Naive thymus-derived CD4-positive, alpha-beta T cell (primary cell): ENCODE measurements at regions not wholly inside any gene's neighbourhood (a gene's known extent, or its start where the extent isn't known, plus 50 kb on each side); places are given as distances from the start of the nearest gene placed in this dataset.
A peak's percentile ranks its signal among the peaks of the same experiment; 100 is the strongest.

ENCODE experiments used
- ATAC-seq: fragments of 150-1000 bp; cut with Tn5 transposase; 2 replicates; pipeline ENCODE4 v1.10.0; 2021; ENCODE audit warnings: mild to moderate bottlenecking, moderate library complexity
- CTCF ChIA-PET: fragments of 350-600 bp; sonication (Branson Sonifier 250); formaldehyde crosslinking; loops from one replicate; lab custom pipeline; 2021; ENCODE audit warnings: antibody characterized with exemption; lab: Charles Lee
- POLR2A ChIA-PET: fragments of 350-600 bp; sonication (Branson Sonifier 250); formaldehyde crosslinking; loops from one replicate; lab custom pipeline; 2021; ENCODE audit warnings: antibody characterized with exemption, inconsistent platforms; lab: Charles Lee
- DNase-seq, 9 donors: peaks; one replicate each; pipeline versions ENCODE4 v3.0.0 to v3.0.0-alpha.2; 2020 to 2022; ENCODE audit warnings: mixed read lengths in 1 of 9
- H3K27ac ChIP-seq: one replicate; pipeline ENCODE4 v1.7.0; 2013; ENCODE audit warnings: mild to moderate bottlenecking, low read depth, low read length, moderate library complexity
- H3K27me3 ChIP-seq, 2 donors: one replicate each; pipeline ENCODE4 v1.7.0; 2013; ENCODE audit warnings: low read length in 2 of 2, mild to moderate bottlenecking in 2 of 2, moderate library complexity in 2 of 2; ENCODE audit not compliant: control insufficient read depth in 2 of 2, insufficient read depth in 2 of 2
- H3K36me3 ChIP-seq, 3 experiments: 1 replicate in 2 of 3; 2 replicates in 1 of 3; pipeline ENCODE4 v1.7.0; 2013; ENCODE audit warnings: low read length in 3 of 3, mild to moderate bottlenecking in 3 of 3, moderate library complexity in 1 of 3; ENCODE audit not compliant: insufficient read depth in 3 of 3, control insufficient read depth in 2 of 3
- H3K4me1 ChIP-seq, 2 donors: one replicate each; pipeline ENCODE4 v1.7.0; 2013; ENCODE audit warnings: low read length in 2 of 2, mild to moderate bottlenecking in 2 of 2, moderate library complexity in 1 of 2; ENCODE audit not compliant: control insufficient read depth in 2 of 2, insufficient read depth in 2 of 2
- H3K4me3 ChIP-seq: 2 replicates; pipeline ENCODE4 v1.7.0; 2013; ENCODE audit warnings: mild to moderate bottlenecking, low read length
- H3K9me3 ChIP-seq, 3 experiments: 1 replicate in 2 of 3; 2 replicates in 1 of 3; pipeline ENCODE4 v1.7.0; 2013; ENCODE audit warnings: low read length in 3 of 3; ENCODE audit not compliant: control insufficient read depth in 2 of 3
- H3K27ac Mint-ChIP-seq, 9 donors: one replicate each; pipeline ENCODE4 v1.8.0; 2020 to 2022; ENCODE audit warnings: mixed read lengths in 9 of 9, mild to moderate bottlenecking in 8 of 9, moderate library complexity in 5 of 9, inconsistent platforms in 2 of 9
- H3K27me3 Mint-ChIP-seq, 5 donors: one replicate each; pipeline ENCODE4 v1.8.0; 2021 to 2022; ENCODE audit warnings: mixed read lengths in 5 of 5, mild to moderate bottlenecking in 1 of 5
- H3K36me3 Mint-ChIP-seq, 5 donors: one replicate each; pipeline ENCODE4 v1.8.0; 2020 to 2022; ENCODE audit warnings: mixed read lengths in 5 of 5, mild to moderate bottlenecking in 3 of 5, inconsistent platforms in 1 of 5
- H3K4me1 Mint-ChIP-seq, 7 donors: one replicate each; pipeline ENCODE4 v1.8.0; 2020 to 2022; ENCODE audit warnings: mixed read lengths in 7 of 7, mild to moderate bottlenecking in 3 of 7, inconsistent platforms in 1 of 7
- H3K4me3 Mint-ChIP-seq, 10 donors: one replicate each; pipeline ENCODE4 v1.8.0; 2020 to 2022; ENCODE audit warnings: mild to moderate bottlenecking in 10 of 10, mixed read lengths in 10 of 10, moderate library complexity in 6 of 10, inconsistent platforms in 2 of 10
- H3K9me3 Mint-ChIP-seq, 11 donors: one replicate each; pipeline ENCODE4 v1.8.0; 2020 to 2022; ENCODE audit warnings: mixed read lengths in 11 of 11, mild to moderate bottlenecking in 4 of 11, inconsistent platforms in 1 of 11, moderate library complexity in 1 of 11
- intact Hi-C, 2 donors: fragments of 100-400 bp; cut with micrococcal nuclease; formaldehyde crosslinking; loops; one replicate each; pipeline ENCODE4 v1.15.1; 2023

GRCh38 chr2:168380500-168380899 lies 75.6 kb upstream of the CERS6 start:
- H3K27ac ChIP-seq = no peak overlapping the region
- DNase-seq (no peak), ATAC-seq (no peak)
- H3K4me3 ChIP-seq = no peak overlapping the region
- Mint-ChIP-seq H3K27me3 (peaks cover 0 to 11% (median 0%) of the 10 kb centered on the region in 5 donors), H3K36me3 (peaks cover 0 to 13% (median 2%) of the 10 kb centered on the region in 5 donors), H3K4me1 (peaks cover 0 to 9% (median 3%) of the 10 kb centered on the region in 7 donors), H3K4me3 (no peak overlapping the region), H3K9me3 (peaks cover 0 to 28% (median 8%) of the 10 kb centered on the region in 11 donors), H3K27ac (no peak overlapping the region)
- peaks cover 0 to 10% of the 10 kb centered on the region in 2 donors for H3K4me1 ChIP-seq
- H3K36me3 ChIP-seq = no peaks in the 10 kb centered on the region
- H3K9me3 ChIP-seq = no peaks in the 10 kb centered on the region
- no peaks in the 10 kb centered on the region for H3K27me3 ChIP-seq
- CTCF ChIA-PET = no interaction called here
- POLR2A ChIA-PET = no interaction called here
- intact Hi-C loops = no loop called here

GRCh38 chr2:168392024-168392423 lies 64.0 kb upstream of the CERS6 start:
- no peak overlapping the region for H3K4me3 Mint-ChIP-seq
- CTCF ChIA-PET = no interaction called here

GRCh38 chr2:168392797-168393196 lies 63.3 kb upstream of the CERS6 start:
- Histone ChIP-seq H3K4me1 (no peaks in the 10 kb centered on the region), H3K9me3 (no peaks in the 10 kb centered on the region), H3K27me3 (no peaks in the 10 kb centered on the region), H3K27ac (no peak overlapping the region), H3K4me3 (no peak overlapping the region), H3K36me3 (no peaks in the 10 kb centered on the region)
- Mint-ChIP-seq H3K36me3 (no peaks in the 10 kb centered on the region), H3K27me3 (peaks cover 0 to 29% (median 0%) of the 10 kb centered on the region in 5 donors), H3K27ac (peak overlapping the region in 1 of 9 donors; percentile 44), H3K9me3 (peaks cover 0 to 7% (median 4%) of the 10 kb centered on the region in 11 donors), H3K4me1 (no peaks in the 10 kb centered on the region), H3K4me3 (no peak overlapping the region)
- intact Hi-C loops = no loop called here
- no peak for DNase-seq
- ATAC-seq = no peak
- CTCF ChIA-PET = no interaction called here
- POLR2A ChIA-PET = no interaction called here

More at GRCh38 chr2:168392024-168392423, 64.0 kb upstream of the CERS6 start:
- POLR2A ChIA-PET = no interaction called here
- peaks cover 0 to 4% (median 0%) of the 10 kb centered on the region in 5 donors for H3K36me3 Mint-ChIP-seq
- no peaks in the 10 kb centered on the region for H3K4me1 Mint-ChIP-seq
- no peak for DNase-seq
- H3K27me3 Mint-ChIP-seq = peaks cover 0 to 36% (median 0%) of the 10 kb centered on the region in 5 donors
- intact Hi-C loops = no loop called here
- H3K36me3 ChIP-seq = no peaks in the 10 kb centered on the region
- H3K27me3 ChIP-seq = no peaks in the 10 kb centered on the region
- no peak overlapping the region for H3K27ac ChIP-seq
- H3K9me3 ChIP-seq = no peaks in the 10 kb centered on the region
- H3K4me3 ChIP-seq = no peak overlapping the region
- H3K9me3 Mint-ChIP-seq = peaks cover 0 to 14% (median 6%) of the 10 kb centered on the region in 11 donors
- ATAC-seq = no peak
- H3K4me1 ChIP-seq = no peaks in the 10 kb centered on the region
- no peak overlapping the region for H3K27ac Mint-ChIP-seq

- Histone ChIP-seq H3K27me3 (no peaks in the 10 kb centered on the region), H3K4me3 (no peak overlapping the region), H3K36me3 (no peaks in the 10 kb centered on the region), H3K9me3 (no peaks in the 10 kb centered on the region), H3K27ac (no peak overlapping the region), H3K4me1 (no peaks in the 10 kb centered on the region)
- Mint-ChIP-seq H3K27ac (no peak overlapping the region), H3K36me3 (no peaks in the 10 kb centered on the region), H3K27me3 (peaks cover 0 to 28% (median 0%) of the 10 kb centered on the region in 5 donors), H3K9me3 (peaks cover 0 to 11% (median 2%) of the 10 kb centered on the region in 11 donors), H3K4me1 (no peaks in the 10 kb centered on the region), H3K4me3 (no peak overlapping the region)
- intact Hi-C loops = no loop called here
- DNase-seq (no peak), ATAC-seq (no peak)
- ChIA-PET POLR2A (no interaction called here), CTCF (no interaction called here)
Observed at GRCh38 chr2:168394262-168394661, 61.8 kb upstream of the CERS6 start.

GRCh38 chr2:168396131-168396530 lies 59.9 kb upstream of the CERS6 start:
- Mint-ChIP-seq H3K4me3 (no peak overlapping the region), H3K27ac (no peak overlapping the region), H3K36me3 (peaks cover 0 to 2% (median 0%) of the 10 kb centered on the region in 5 donors), H3K4me1 (no peaks in the 10 kb centered on the region), H3K9me3 (peaks cover 0 to 16% (median 2%) of the 10 kb centered on the region in 11 donors), H3K27me3 (peaks cover 0 to 25% (median 0%) of the 10 kb centered on the region in 5 donors)
- Histone ChIP-seq H3K4me3 (no peak overlapping the region), H3K4me1 (no peaks in the 10 kb centered on the region), H3K27me3 (no peaks in the 10 kb centered on the region), H3K27ac (no peak overlapping the region), H3K36me3 (no peaks in the 10 kb centered on the region), H3K9me3 (no peaks in the 10 kb centered on the region)
- ATAC-seq = no peak
- intact Hi-C loops = no loop called here
- ChIA-PET POLR2A (interaction anchor here (0.7 kb wide), 1 partner anchor 37 kb away, joined by 3 read pairs; no protein-coding TSS in a partner anchor), CTCF (no interaction called here)
- DNase-seq = no peak

- Mint-ChIP-seq H3K36me3 (peaks cover 0 to 5% (median 0%) of the 10 kb centered on the region in 5 donors), H3K4me3 (no peak overlapping the region), H3K9me3 (peaks cover 0 to 16% (median 2%) of the 10 kb centered on the region in 11 donors), H3K27ac (no peak overlapping the region), H3K4me1 (peaks cover 0 to 6% (median 0%) of the 10 kb centered on the region in 7 donors), H3K27me3 (peaks cover 0 to 28% (median 0%) of the 10 kb centered on the region in 5 donors)
- ATAC-seq (no peak), DNase-seq (no peak)
- no peak overlapping the region for H3K4me3 ChIP-seq
- no peaks in the 10 kb centered on the region for H3K27me3 ChIP-seq
- H3K9me3 ChIP-seq = no peaks in the 10 kb centered on the region
- ChIA-PET POLR2A (no interaction called here), CTCF (no interaction called here)
- intact Hi-C loops = no loop called here
- no peaks in the 10 kb centered on the region for H3K36me3 ChIP-seq
- no peaks in the 10 kb centered on the region for H3K4me1 ChIP-seq
- H3K27ac ChIP-seq = no peak overlapping the region
Observed at GRCh38 chr2:168397629-168398028, 58.4 kb upstream of the CERS6 start.

- ATAC-seq (no peak), DNase-seq (no peak)
- H3K27me3 Mint-ChIP-seq = peaks cover 0 to 37% (median 0%) of the 10 kb centered on the region in 5 donors
- H3K4me1 ChIP-seq = peaks cover 0 to 10% of the 10 kb centered on the region in 2 donors
- intact Hi-C loops = loop anchor here in 1 of 2 donors (5.0 kb wide), 1 partner anchor 56 kb away; the partner anchor contains the start of gene CERS6
- no peaks in the 10 kb centered on the region for H3K9me3 ChIP-seq
- H3K27me3 ChIP-seq = no peaks in the 10 kb centered on the region
- no peak overlapping the region for H3K4me3 ChIP-seq
- peaks cover 0 to 8% (median 0%) of the 10 kb centered on the region in 5 donors for H3K36me3 Mint-ChIP-seq
- H3K27ac Mint-ChIP-seq = peak overlapping the region in 1 of 9 donors; percentile 0
- H3K27ac ChIP-seq = no peak overlapping the region
- no peak overlapping the region for H3K4me3 Mint-ChIP-seq
- no peaks in the 10 kb centered on the region for H3K36me3 ChIP-seq
- peaks cover 0 to 16% (median 0%) of the 10 kb centered on the region in 11 donors for H3K9me3 Mint-ChIP-seq
- H3K4me1 Mint-ChIP-seq = peaks cover 6 to 18% (median 13%) of the 10 kb centered on the region in 7 donors
- POLR2A ChIA-PET = no interaction called here
- CTCF ChIA-PET = interaction anchor here (0.9 kb wide), 1 partner anchor 290 kb away, joined by 3 read pairs; no protein-coding TSS in a partner anchor
Observed at GRCh38 chr2:168401048-168401556, 55.0 kb upstream of the CERS6 start.
